Peyer's patch (tissue), 4 donors: ENCODE measurements at regions not wholly inside any gene's neighbourhood (a gene's known extent, or its start where the extent isn't known, plus 50 kb on each side); places are given as distances from the start of the nearest gene placed in this dataset.
"Not testable (repeated sequence)": the region's sequence is repeated elsewhere in the genome, so short reads cannot be mapped to it uniquely, and the experiment has no call there.

Source experiments
- DNase-seq, 3 donors: peaks; one replicate each; pipeline ENCODE4 v3.0.0-alpha.2; 2017 to 2019
- H3K27ac ChIP-seq, 4 donors: fragments of 200-600 bp; sonication (generic); one replicate each; pipeline ENCODE4 v1.5.1; 2016 to 2019
- H3K27me3 ChIP-seq, 2 donors: fragments of 200-600 bp; sonication (generic); one replicate each; pipeline ENCODE4 v1.5.1; 2019
- H3K36me3 ChIP-seq, 3 donors: fragments of 200-600 bp; sonication (generic); one replicate each; pipeline ENCODE4 v1.5.1; 2016 to 2019
- H3K4me1 ChIP-seq, 4 donors: fragments of 200-600 bp; sonication (generic); one replicate each; pipeline ENCODE4 v1.5.1; 2016 to 2019
- H3K4me3 ChIP-seq, 4 donors: fragments of 200-600 bp; sonication (generic); 1 replicate in 3 of 4; 2 replicates in 1 of 4; pipeline ENCODE4 v1.5.1; 2016 to 2019; ENCODE audit warnings: mild to moderate bottlenecking in 1 of 4
- H3K9me3 ChIP-seq, 4 donors: fragments of 200-600 bp; sonication (generic); one replicate each; pipeline ENCODE4 v1.5.1; 2016 to 2019; ENCODE audit warnings: mild to moderate bottlenecking in 1 of 4
- CTCF ChIP-seq, 6 experiments: fragments of 450-650 bp in 4 of 6; fragments of 200-600 bp in 2 of 6; sonication (generic) in 1 of 6; IDR thresholded peaks; one replicate each; pipeline ENCODE4 v1.5.1; 2017 to 2019; ENCODE audit warnings: antibody characterized with exemption in 6 of 6, mild to moderate bottlenecking in 3 of 6, moderate library complexity in 1 of 6
- POLR2A ChIP-seq, 2 donors: fragments of 450-650 bp; IDR thresholded peaks; one replicate each; pipeline ENCODE4 v1.5.1; 2017; ENCODE audit warnings: antibody characterized with exemption in 2 of 2, mild to moderate bottlenecking in 2 of 2, moderate library complexity in 2 of 2

GRCh38 chrX:39787999-39788398 lies 309.8 kb downstream of the BCOR start:
- no peak overlapping the region for H3K4me3 ChIP-seq
- no peaks in the 10 kb centered on the region for H3K27me3 ChIP-seq
- no peak for TF ChIP-seq CTCF (IDR thresholded peaks at IDR 0.05)
- no peak for TF ChIP-seq POLR2A (IDR thresholded peaks at IDR 0.05)
- no peak for DNase-seq
- no peaks in the 10 kb centered on the region for H3K4me1 ChIP-seq
- H3K36me3 ChIP-seq: no peaks in the 10 kb centered on the region
- H3K9me3 ChIP-seq: no peaks in the 10 kb centered on the region
- H3K27ac ChIP-seq: no peak overlapping the region

GRCh38 chrX:39788521-39788920 lies 309.2 kb downstream of the BCOR start:
- H3K4me3 ChIP-seq: no peak overlapping the region
- no peak for DNase-seq
- no peak overlapping the region for H3K27ac ChIP-seq
- no peaks in the 10 kb centered on the region for H3K36me3 ChIP-seq
- TF ChIP-seq POLR2A (IDR thresholded peaks at IDR 0.05) (no peak), CTCF (IDR thresholded peaks at IDR 0.05) (no peak)
- no peaks in the 10 kb centered on the region for H3K4me1 ChIP-seq
- H3K9me3 ChIP-seq: no peaks in the 10 kb centered on the region
- no peaks in the 10 kb centered on the region for H3K27me3 ChIP-seq

- H3K9me3 ChIP-seq: no peaks in the 10 kb centered on the region
- H3K4me3 ChIP-seq: no peak overlapping the region
- no peaks in the 10 kb centered on the region for H3K36me3 ChIP-seq
- no peak overlapping the region for H3K27ac ChIP-seq
- DNase-seq: no peak
- H3K27me3 ChIP-seq: no peaks in the 10 kb centered on the region
- TF ChIP-seq POLR2A (IDR thresholded peaks at IDR 0.05) (no peak), CTCF (IDR thresholded peaks at IDR 0.05) (no peak)
- no peaks in the 10 kb centered on the region for H3K4me1 ChIP-seq
These were observed 306.1 kb downstream of the BCOR start for GRCh38 chrX:39791691-39792090.

GRCh38 chrX:39795605-39796004 lies 302.2 kb downstream of the BCOR start:
- H3K27ac ChIP-seq: no peak overlapping the region
- H3K4me1 ChIP-seq: no peaks in the 10 kb centered on the region
- no peaks in the 10 kb centered on the region for H3K36me3 ChIP-seq
- H3K9me3 ChIP-seq: no peaks in the 10 kb centered on the region
- H3K4me3 ChIP-seq: no peak overlapping the region
- no peak for DNase-seq
- TF ChIP-seq CTCF (IDR thresholded peaks at IDR 0.05): no peak
- no peak for TF ChIP-seq POLR2A (IDR thresholded peaks at IDR 0.05)
- H3K27me3 ChIP-seq: no peaks in the 10 kb centered on the region

GRCh38 chrX:39796856-39797255 lies 300.9 kb downstream of the BCOR start:
- Histone ChIP-seq H3K36me3 (no peaks in the 10 kb centered on the region), H3K27ac (no peak overlapping the region), H3K4me3 (no peak overlapping the region), H3K27me3 (no peaks in the 10 kb centered on the region), H3K9me3 (no peaks in the 10 kb centered on the region), H3K4me1 (no peaks in the 10 kb centered on the region)
- TF ChIP-seq POLR2A (IDR thresholded peaks at IDR 0.05): no peak
- DNase-seq: no peak

- not testable (repeated sequence) for DNase-seq, H3K4me3 ChIP-seq
These were observed 299.3 kb downstream of the BCOR start for GRCh38 chrX:39798488-39798887.

GRCh38 chrX:39802354-39802753 lies 295.4 kb downstream of the BCOR start:
- Histone ChIP-seq H3K9me3 (no peaks in the 10 kb centered on the region), H3K27me3 (no peaks in the 10 kb centered on the region), H3K4me1 (no peaks in the 10 kb centered on the region), H3K4me3 (no peak overlapping the region), H3K27ac (no peak overlapping the region), H3K36me3 (no peaks in the 10 kb centered on the region)
- DNase-seq: no peak
- TF ChIP-seq POLR2A (IDR thresholded peaks at IDR 0.05): no peak

More at GRCh38 chrX:39798488-39798887, 299.3 kb downstream of the BCOR start:
- not testable (repeated sequence) for H3K36me3 ChIP-seq, H3K27ac ChIP-seq, H3K9me3 ChIP-seq, H3K4me1 ChIP-seq, H3K27me3 ChIP-seq
